ENCODE measurements at regions not wholly inside any gene's neighbourhood (a gene's known extent, or its start where the extent isn't known, plus 50 kb on each side); places are given as distances from the start of the nearest gene placed in this dataset.
A peak's percentile ranks its signal among the peaks of the same experiment; 100 is the strongest.
"Not testable (repeated sequence)": the region's sequence is repeated elsewhere in the genome, so short reads cannot be mapped to it uniquely, and the experiment has no call there.

- Histone ChIP-seq H3K36me3 (ENCODE audit: control insufficient read depth, insufficient read depth, low read length) (no peaks in the 10 kb centered on the region), H3K9ac (ENCODE audit: low read length) (no peak overlapping the region), H3K27ac (ENCODE audit: low read depth, low read length) (no peak overlapping the region), H3K27me3 (ENCODE audit: control insufficient read depth, insufficient read depth, low read length) (no peaks in the 10 kb centered on the region), H3K4me3 (ENCODE audit: low read depth, low read length) (no peak overlapping the region), H3K9me3 (ENCODE audit: control insufficient read depth, insufficient read depth, low read depth, low read length) (no peaks in the 10 kb centered on the region), H3K4me1 (ENCODE audit: control insufficient read depth, insufficient read depth, low read length) (no peaks in the 10 kb centered on the region)
Measured at GRCh38 chrX:27162496-27162895, 300.6 kb downstream of the PPP4R3C start.

- not testable (repeated sequence) for H3K27ac ChIP-seq (ENCODE audit: low read depth, low read length); H3K27me3 ChIP-seq (ENCODE audit: control insufficient read depth, insufficient read depth, low read length); H3K9ac ChIP-seq (ENCODE audit: low read length); H3K4me3 ChIP-seq (ENCODE audit: low read depth, low read length); H3K9me3 ChIP-seq (ENCODE audit: control insufficient read depth, insufficient read depth, low read depth, low read length); H3K36me3 ChIP-seq (ENCODE audit: control insufficient read depth, insufficient read depth, low read length); H3K4me1 ChIP-seq (ENCODE audit: control insufficient read depth, insufficient read depth, low read length)
Measured at GRCh38 chrX:27156921-27157320, 306.2 kb downstream of the PPP4R3C start.

GRCh38 chrX:27136325-27136724, 326.8 kb downstream of the PPP4R3C start:
- H3K9ac ChIP-seq (ENCODE audit: low read length), result no peak overlapping the region
- no peak overlapping the region for H3K27ac ChIP-seq (ENCODE audit: low read depth, low read length)
- H3K4me1 ChIP-seq (ENCODE audit: control insufficient read depth, insufficient read depth, low read length), result no peaks in the 10 kb centered on the region; the same call in 1 of the 2 replicates
- H3K4me3 ChIP-seq (ENCODE audit: low read depth, low read length), result no peak overlapping the region
- no peaks in the 10 kb centered on the region for H3K36me3 ChIP-seq (ENCODE audit: control insufficient read depth, insufficient read depth, low read length)
- H3K27me3 ChIP-seq (ENCODE audit: control insufficient read depth, insufficient read depth, low read length), result no peaks in the 10 kb centered on the region
- peaks cover 2% of the 10 kb centered on the region; the same call in 1 of the 2 replicates for H3K9me3 ChIP-seq (ENCODE audit: control insufficient read depth, insufficient read depth, low read depth, low read length)

- Histone ChIP-seq H3K9ac (ENCODE audit: low read length) (no peak overlapping the region), H3K27me3 (ENCODE audit: control insufficient read depth, insufficient read depth, low read length) (no peaks in the 10 kb centered on the region), H3K4me3 (ENCODE audit: low read depth, low read length) (no peak overlapping the region)
Measured at GRCh38 chrX:27132862-27133261, 330.3 kb downstream of the PPP4R3C start.

GRCh38 chrX:27087176-27087575, 376.0 kb downstream of the PPP4R3C start:
- not testable (repeated sequence) for H3K36me3 ChIP-seq (ENCODE audit: control insufficient read depth, insufficient read depth, low read length); H3K27ac ChIP-seq (ENCODE audit: low read depth, low read length); H3K4me1 ChIP-seq (ENCODE audit: control insufficient read depth, insufficient read depth, low read length); H3K27me3 ChIP-seq (ENCODE audit: control insufficient read depth, insufficient read depth, low read length); H3K4me3 ChIP-seq (ENCODE audit: low read depth, low read length); H3K9ac ChIP-seq (ENCODE audit: low read length); H3K9me3 ChIP-seq (ENCODE audit: control insufficient read depth, insufficient read depth, low read depth, low read length)

More at GRCh38 chrX:27132862-27133261, 330.3 kb downstream of the PPP4R3C start:
- H3K36me3 ChIP-seq (ENCODE audit: control insufficient read depth, insufficient read depth, low read length), result no peaks in the 10 kb centered on the region
- H3K27ac ChIP-seq (ENCODE audit: low read depth, low read length), result no peak overlapping the region
- H3K4me1 ChIP-seq (ENCODE audit: control insufficient read depth, insufficient read depth, low read length), result no peaks in the 10 kb centered on the region; the same call in 1 of the 2 replicates
- H3K9me3 ChIP-seq (ENCODE audit: control insufficient read depth, insufficient read depth, low read depth, low read length), result peaks cover 12% of the 10 kb centered on the region; the same call in 1 of the 2 replicates

- Histone ChIP-seq H3K9me3 (ENCODE audit: control insufficient read depth, insufficient read depth, low read depth, low read length) (no peaks in the 10 kb centered on the region), H3K4me1 (ENCODE audit: control insufficient read depth, insufficient read depth, low read length) (no peaks in the 10 kb centered on the region), H3K27me3 (ENCODE audit: control insufficient read depth, insufficient read depth, low read length) (no peaks in the 10 kb centered on the region), H3K27ac (ENCODE audit: low read depth, low read length) (no peak overlapping the region), H3K9ac (ENCODE audit: low read length) (no peak overlapping the region), H3K4me3 (ENCODE audit: low read depth, low read length) (no peak overlapping the region), H3K36me3 (ENCODE audit: control insufficient read depth, insufficient read depth, low read length) (no peaks in the 10 kb centered on the region)
Measured at GRCh38 chrX:27086237-27086636, 376.9 kb downstream of the PPP4R3C start.

- Histone ChIP-seq H3K4me1 (ENCODE audit: control insufficient read depth, insufficient read depth, low read length) (no peaks in the 10 kb centered on the region), H3K9ac (ENCODE audit: low read length) (no peak overlapping the region), H3K9me3 (ENCODE audit: control insufficient read depth, insufficient read depth, low read depth, low read length) (no peaks in the 10 kb centered on the region), H3K4me3 (ENCODE audit: low read depth, low read length) (no peak overlapping the region), H3K27ac (ENCODE audit: low read depth, low read length) (no peak overlapping the region), H3K27me3 (ENCODE audit: control insufficient read depth, insufficient read depth, low read length) (no peaks in the 10 kb centered on the region), H3K36me3 (ENCODE audit: control insufficient read depth, insufficient read depth, low read length) (no peaks in the 10 kb centered on the region)
Measured at GRCh38 chrX:27085346-27085745, 377.8 kb downstream of the PPP4R3C start.

- Histone ChIP-seq H3K4me3 (ENCODE audit: low read depth, low read length) (no peak overlapping the region), H3K27me3 (ENCODE audit: control insufficient read depth, insufficient read depth, low read length) (no peaks in the 10 kb centered on the region), H3K4me1 (ENCODE audit: control insufficient read depth, insufficient read depth, low read length) (no peaks in the 10 kb centered on the region), H3K9ac (ENCODE audit: low read length) (no peak overlapping the region), H3K36me3 (ENCODE audit: control insufficient read depth, insufficient read depth, low read length) (no peaks in the 10 kb centered on the region), H3K9me3 (ENCODE audit: control insufficient read depth, insufficient read depth, low read depth, low read length) (peaks cover 22% of the 10 kb centered on the region), H3K27ac (ENCODE audit: low read depth, low read length) (no peak overlapping the region)
Measured at GRCh38 chrX:27078371-27078770, 384.8 kb downstream of the PPP4R3C start.

GRCh38 chrX:27057883-27058282, 405.3 kb downstream of the PPP4R3C start:
- Histone ChIP-seq H3K4me3 (ENCODE audit: low read depth, low read length) (no peak overlapping the region), H3K27ac (ENCODE audit: low read depth, low read length) (0 out of 2 replicates have a peak overlapping the region, but pooled peaks have one; percentile 53), H3K36me3 (ENCODE audit: control insufficient read depth, insufficient read depth, low read length) (no peaks in the 10 kb centered on the region), H3K27me3 (ENCODE audit: control insufficient read depth, insufficient read depth, low read length) (no peaks in the 10 kb centered on the region), H3K9ac (ENCODE audit: low read length) (no peak overlapping the region), H3K4me1 (ENCODE audit: control insufficient read depth, insufficient read depth, low read length) (no peaks in the 10 kb centered on the region), H3K9me3 (ENCODE audit: control insufficient read depth, insufficient read depth, low read depth, low read length) (no peaks in the 10 kb centered on the region)

GRCh38 chrX:27039332-27039731, 423.8 kb downstream of the PPP4R3C start:
- no peaks in the 10 kb centered on the region for H3K36me3 ChIP-seq (ENCODE audit: control insufficient read depth, insufficient read depth, low read length)
- no peak overlapping the region for H3K4me3 ChIP-seq (ENCODE audit: low read depth, low read length)
- no peaks in the 10 kb centered on the region for H3K27me3 ChIP-seq (ENCODE audit: control insufficient read depth, insufficient read depth, low read length)

GRCh38 chrX:27008486-27008885, 454.7 kb downstream of the PPP4R3C start:
- Histone ChIP-seq H3K27me3 (ENCODE audit: control insufficient read depth, insufficient read depth, low read length) (no peaks in the 10 kb centered on the region), H3K9me3 (ENCODE audit: control insufficient read depth, insufficient read depth, low read depth, low read length) (no peaks in the 10 kb centered on the region), H3K36me3 (ENCODE audit: control insufficient read depth, insufficient read depth, low read length) (no peaks in the 10 kb centered on the region), H3K9ac (ENCODE audit: low read length) (no peak overlapping the region), H3K27ac (ENCODE audit: low read depth, low read length) (no peak overlapping the region), H3K4me3 (ENCODE audit: low read depth, low read length) (no peak overlapping the region), H3K4me1 (ENCODE audit: control insufficient read depth, insufficient read depth, low read length) (no peaks in the 10 kb centered on the region)

More at GRCh38 chrX:27039332-27039731, 423.8 kb downstream of the PPP4R3C start:
- Histone ChIP-seq H3K27ac (ENCODE audit: low read depth, low read length) (no peak overlapping the region), H3K4me1 (ENCODE audit: control insufficient read depth, insufficient read depth, low read length) (0 out of 2 replicates have a peak, but pooled peaks cover under 1% of the 10 kb centered on the region), H3K9ac (ENCODE audit: low read length) (no peak overlapping the region), H3K9me3 (ENCODE audit: control insufficient read depth, insufficient read depth, low read depth, low read length) (no peaks in the 10 kb centered on the region)

GRCh38 chrX:26999634-27000033, 463.5 kb downstream of the PPP4R3C start:
- no peaks in the 10 kb centered on the region for H3K27me3 ChIP-seq (ENCODE audit: control insufficient read depth, insufficient read depth, low read length)
- H3K27ac ChIP-seq (ENCODE audit: low read depth, low read length), result no peak overlapping the region
- no peak overlapping the region for H3K9ac ChIP-seq (ENCODE audit: low read length)
- no peak overlapping the region for H3K4me3 ChIP-seq (ENCODE audit: low read depth, low read length)
- H3K9me3 ChIP-seq (ENCODE audit: control insufficient read depth, insufficient read depth, low read depth, low read length), result no peaks in the 10 kb centered on the region
- H3K4me1 ChIP-seq (ENCODE audit: control insufficient read depth, insufficient read depth, low read length), result no peaks in the 10 kb centered on the region
- no peaks in the 10 kb centered on the region for H3K36me3 ChIP-seq (ENCODE audit: control insufficient read depth, insufficient read depth, low read length)
